ENCODE measurements at regions not wholly inside any gene's neighbourhood (a gene's known extent, or its start where the extent isn't known, plus 50 kb on each side); places are given as distances from the start of the nearest gene placed in this dataset.

DNA sequence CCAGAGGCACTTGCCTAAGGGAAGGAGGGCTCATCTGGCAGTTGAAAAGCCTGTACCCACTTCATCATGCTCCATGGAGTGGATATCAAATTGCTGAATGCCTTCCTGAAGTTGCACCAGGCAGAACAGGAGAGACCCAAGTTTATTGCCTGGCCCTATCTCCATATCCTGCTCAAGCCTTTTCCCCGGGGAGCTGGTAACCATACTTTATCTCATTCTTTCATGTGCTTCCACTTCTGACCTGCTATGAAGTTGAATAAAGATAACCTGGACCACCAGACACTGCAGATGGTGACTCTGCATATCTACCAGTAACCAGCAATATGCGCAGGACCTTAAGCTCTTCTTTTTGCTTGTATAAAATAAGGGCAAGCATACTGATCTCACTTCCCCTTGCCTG is 1397.5 kb upstream of the CDH6 start:
- Histone ChIP-seq H3K4me3 (ENCODE audit: low read depth in 1 of 3, low read length in 3 of 3) (no peak overlapping the region), H3K27ac (ENCODE audit: low read depth in 1 of 3, low read length in 2 of 3) (no peak overlapping the region), H3K9me3 (ENCODE audit: control insufficient read depth in 2 of 2, insufficient read depth in 1 of 2, low read depth in 1 of 2, low read length in 1 of 2) (no peaks in the 10 kb centered on the region), H3K4me1 (ENCODE audit: control insufficient read depth in 3 of 3, insufficient read depth in 2 of 3, low read depth in 1 of 3, low read length in 2 of 3) (no peaks in the 10 kb centered on the region), H3K27me3 (ENCODE audit: control insufficient read depth in 3 of 3, insufficient read depth in 3 of 3, low read length in 3 of 3) (no peaks in the 10 kb centered on the region), H3K36me3 (ENCODE audit: control insufficient read depth in 3 of 3, insufficient read depth in 2 of 3, low read depth in 1 of 3, low read length in 3 of 3) (no peaks in the 10 kb centered on the region)
- FAIRE-seq, result no peak
- 48 to 68% (median 57%) methylated on average over 2 of the region's 2 CpGs for WGBS, 3 donors
- no peak for DNase-seq

DNA sequence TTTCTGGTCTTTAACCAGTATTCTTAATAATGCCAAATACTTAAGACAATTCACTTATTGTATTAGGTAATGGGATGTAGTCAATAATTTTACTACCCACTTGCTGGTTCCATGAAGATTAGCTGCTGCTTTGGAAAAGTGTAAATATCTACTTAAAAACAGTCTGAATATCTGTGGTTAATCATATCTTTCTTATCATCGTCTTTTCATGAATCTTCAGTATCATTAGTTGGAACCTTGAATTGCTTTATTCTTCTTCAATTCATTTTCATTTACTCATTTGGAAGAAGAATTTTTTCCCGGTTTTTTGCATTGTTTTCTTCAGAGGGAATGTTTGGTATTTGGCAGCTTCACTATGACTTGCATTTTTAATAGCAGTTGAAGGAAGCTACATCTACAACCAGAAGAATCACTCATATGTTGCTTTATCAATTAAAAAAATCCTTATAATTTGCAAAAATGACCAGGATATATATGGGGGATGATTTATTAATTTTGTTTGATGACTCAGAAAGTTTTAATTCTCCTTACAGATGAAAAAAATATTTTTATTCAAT is 1398.3 kb upstream of the CDH6 start:
- H3K27me3 ChIP-seq (ENCODE audit: control insufficient read depth in 3 of 3, insufficient read depth in 3 of 3, low read length in 3 of 3), result no peaks in the 10 kb centered on the region
- WGBS, 3 donors, result 67 to 80% (median 79%) methylated on average over 2 of the region's 2 CpGs
- no peak for FAIRE-seq
- no peak overlapping the region for H3K27ac ChIP-seq (ENCODE audit: low read depth in 1 of 3, low read length in 2 of 3)
- H3K9me3 ChIP-seq (ENCODE audit: control insufficient read depth in 2 of 2, insufficient read depth in 1 of 2, low read depth in 1 of 2, low read length in 1 of 2), result no peaks in the 10 kb centered on the region
- no peaks in the 10 kb centered on the region for H3K36me3 ChIP-seq (ENCODE audit: control insufficient read depth in 3 of 3, insufficient read depth in 2 of 3, low read depth in 1 of 3, low read length in 3 of 3)
- H3K4me3 ChIP-seq (ENCODE audit: low read depth in 1 of 3, low read length in 3 of 3), result no peak overlapping the region
- H3K4me1 ChIP-seq (ENCODE audit: control insufficient read depth in 3 of 3, insufficient read depth in 2 of 3, low read depth in 1 of 3, low read length in 2 of 3), result no peaks in the 10 kb centered on the region
- DNase-seq, result no peak

DNA sequence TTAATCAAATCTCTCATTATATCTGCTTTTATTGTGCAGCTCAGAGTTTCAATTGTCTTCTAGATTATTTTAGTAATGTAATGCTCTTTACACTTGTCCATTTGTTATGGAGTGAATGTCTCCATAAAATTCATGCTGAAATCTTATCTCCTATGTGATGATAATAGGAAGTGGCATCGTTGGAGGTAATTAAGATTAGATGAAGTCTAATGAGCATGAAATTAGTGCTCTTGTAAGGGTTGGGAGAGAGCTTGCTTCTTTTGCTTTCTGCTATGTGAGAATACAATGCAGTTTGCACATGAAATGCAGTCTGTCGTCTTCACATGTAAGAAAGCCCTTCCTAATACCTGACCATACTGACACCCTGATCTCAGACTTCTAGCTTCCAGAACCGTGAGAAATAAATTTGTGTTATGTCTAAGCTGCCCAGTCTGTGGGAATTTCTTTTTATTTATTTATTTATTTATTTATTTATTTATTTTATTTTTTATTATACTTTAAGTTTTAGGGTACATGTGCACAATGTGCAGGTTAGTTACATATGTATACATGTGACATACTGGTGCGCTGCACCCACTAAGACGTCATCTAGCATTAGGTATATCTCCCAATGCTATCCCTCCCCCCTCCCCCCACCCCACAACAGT is 1399.2 kb upstream of the CDH6 start:
- no peaks in the 10 kb centered on the region for H3K9me3 ChIP-seq (ENCODE audit: control insufficient read depth in 2 of 2, insufficient read depth in 1 of 2, low read depth in 1 of 2, low read length in 1 of 2)
- H3K4me3 ChIP-seq (ENCODE audit: low read depth in 1 of 3, low read length in 3 of 3), result no peak overlapping the region
- DNase-seq (no peak), FAIRE-seq (no peak)
- H3K4me1 ChIP-seq (ENCODE audit: control insufficient read depth in 3 of 3, insufficient read depth in 2 of 3, low read depth in 1 of 3, low read length in 2 of 3), result no peaks in the 10 kb centered on the region
- H3K36me3 ChIP-seq (ENCODE audit: control insufficient read depth in 3 of 3, insufficient read depth in 2 of 3, low read depth in 1 of 3, low read length in 3 of 3), result no peaks in the 10 kb centered on the region
- no peaks in the 10 kb centered on the region for H3K27me3 ChIP-seq (ENCODE audit: control insufficient read depth in 3 of 3, insufficient read depth in 3 of 3, low read length in 3 of 3)
- H3K27ac ChIP-seq (ENCODE audit: low read depth in 1 of 3, low read length in 2 of 3), result no peak overlapping the region
- WGBS, 3 donors, result 56 to 73% (median 57%) methylated on average over 5 of the region's 5 CpGs

DNA sequence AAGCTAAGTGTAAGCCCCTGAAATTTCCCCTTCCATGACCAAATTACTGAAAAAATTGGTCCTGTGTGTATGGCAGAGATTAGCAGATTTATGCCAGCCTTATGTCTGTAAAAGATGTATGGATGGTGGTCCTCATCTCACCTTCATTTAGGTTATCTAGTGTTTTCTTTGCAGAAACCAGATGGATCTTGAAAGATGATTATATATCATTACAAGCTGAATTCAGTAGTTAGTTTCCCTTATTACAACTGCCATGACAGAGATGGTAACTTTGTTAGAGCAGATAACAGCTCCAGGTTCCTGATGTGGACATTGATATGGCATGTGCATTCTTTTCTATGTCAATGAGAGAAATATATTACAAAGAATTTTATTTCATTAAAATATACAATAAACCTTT is 1403.2 kb upstream of the CDH6 start:
- FAIRE-seq, result no peak

DNA sequence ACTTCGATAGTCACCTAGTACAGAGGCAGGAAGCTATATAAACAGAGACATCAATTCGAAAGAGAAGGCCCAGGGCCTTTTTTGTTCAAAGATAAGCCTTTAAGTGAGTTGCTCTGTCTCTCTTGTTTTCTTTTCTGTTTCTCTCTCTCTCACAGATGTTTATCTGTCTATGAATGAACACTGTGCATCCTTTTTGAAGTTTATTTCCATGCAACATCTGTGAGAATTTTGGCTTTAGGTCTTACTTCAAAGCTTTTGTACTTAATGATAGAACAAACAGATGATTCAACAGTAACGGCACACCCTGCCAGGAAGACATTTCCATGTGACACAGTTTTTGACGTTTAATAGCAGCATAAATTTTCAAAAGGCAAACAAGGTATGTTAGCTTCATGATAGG is 1413.1 kb upstream of the CDH6 start:
- 30 to 48% (median 38%) methylated on average over 4 of the region's 4 CpGs for WGBS, 3 donors
- no peak for FAIRE-seq
- H3K4me3 ChIP-seq (ENCODE audit: low read depth in 1 of 3, low read length in 3 of 3), result no peak overlapping the region

More for the DNA sequence above, 1403.2 kb upstream of the CDH6 start:
- no peaks in the 10 kb centered on the region for H3K27me3 ChIP-seq (ENCODE audit: control insufficient read depth in 3 of 3, insufficient read depth in 3 of 3, low read length in 3 of 3)
- H3K4me3 ChIP-seq (ENCODE audit: low read depth in 1 of 3, low read length in 3 of 3), result no peak overlapping the region
- no peak for DNase-seq
- no peaks in the 10 kb centered on the region for H3K4me1 ChIP-seq (ENCODE audit: control insufficient read depth in 3 of 3, insufficient read depth in 2 of 3, low read depth in 1 of 3, low read length in 2 of 3)
- H3K36me3 ChIP-seq (ENCODE audit: control insufficient read depth in 3 of 3, insufficient read depth in 2 of 3, low read depth in 1 of 3, low read length in 3 of 3), result no peaks in the 10 kb centered on the region
- H3K27ac ChIP-seq (ENCODE audit: low read depth in 1 of 3, low read length in 2 of 3), result no peak overlapping the region
- H3K9me3 ChIP-seq (ENCODE audit: control insufficient read depth in 2 of 2, insufficient read depth in 1 of 2, low read depth in 1 of 2, low read length in 1 of 2), result no peaks in the 10 kb centered on the region

DNA sequence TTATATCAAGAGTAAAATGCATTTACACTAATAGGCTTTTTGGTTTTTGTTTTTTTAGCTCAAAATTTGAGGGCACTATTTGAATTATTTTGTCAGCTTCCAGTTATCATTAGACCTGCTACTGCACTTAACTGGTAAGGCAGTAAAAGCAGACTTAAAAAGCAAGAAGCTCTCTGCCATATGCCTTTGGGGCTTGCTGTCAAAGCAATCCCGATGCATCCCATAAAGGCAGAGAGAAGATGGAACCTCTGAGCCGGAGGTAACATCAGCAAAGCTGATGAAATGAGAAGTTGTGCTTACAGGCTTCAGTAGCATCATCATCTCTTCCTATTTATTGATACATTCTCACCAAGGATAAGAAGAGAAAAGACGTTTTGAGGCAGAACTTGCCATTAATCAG is 1414.3 kb upstream of the CDH6 start:
- H3K27me3 ChIP-seq (ENCODE audit: control insufficient read depth in 3 of 3, insufficient read depth in 3 of 3, low read length in 3 of 3), result no peaks in the 10 kb centered on the region
- 61 to 68% (median 62%) methylated on average over 3 of the region's 3 CpGs for WGBS, 3 donors
- no peak overlapping the region for H3K4me3 ChIP-seq (ENCODE audit: low read depth in 1 of 3, low read length in 3 of 3)
- no peaks in the 10 kb centered on the region for H3K9me3 ChIP-seq (ENCODE audit: control insufficient read depth in 2 of 2, insufficient read depth in 1 of 2, low read depth in 1 of 2, low read length in 1 of 2)
- DNase-seq (no peak), FAIRE-seq (no peak)
- H3K36me3 ChIP-seq (ENCODE audit: control insufficient read depth in 3 of 3, insufficient read depth in 2 of 3, low read depth in 1 of 3, low read length in 3 of 3), result no peaks in the 10 kb centered on the region
- H3K4me1 ChIP-seq (ENCODE audit: control insufficient read depth in 3 of 3, insufficient read depth in 2 of 3, low read depth in 1 of 3, low read length in 2 of 3), result no peaks in the 10 kb centered on the region
- H3K27ac ChIP-seq (ENCODE audit: low read depth in 1 of 3, low read length in 2 of 3), result no peak overlapping the region

More for the DNA sequence above, 1413.1 kb upstream of the CDH6 start:
- H3K36me3 ChIP-seq (ENCODE audit: control insufficient read depth in 3 of 3, insufficient read depth in 2 of 3, low read depth in 1 of 3, low read length in 3 of 3), result no peaks in the 10 kb centered on the region
- H3K27me3 ChIP-seq (ENCODE audit: control insufficient read depth in 3 of 3, insufficient read depth in 3 of 3, low read length in 3 of 3), result no peaks in the 10 kb centered on the region
- H3K9me3 ChIP-seq (ENCODE audit: control insufficient read depth in 2 of 2, insufficient read depth in 1 of 2, low read depth in 1 of 2, low read length in 1 of 2), result no peaks in the 10 kb centered on the region
- no peaks in the 10 kb centered on the region for H3K4me1 ChIP-seq (ENCODE audit: control insufficient read depth in 3 of 3, insufficient read depth in 2 of 3, low read depth in 1 of 3, low read length in 2 of 3)
- no peak for DNase-seq
- no peak overlapping the region for H3K27ac ChIP-seq (ENCODE audit: low read depth in 1 of 3, low read length in 2 of 3)

DNA sequence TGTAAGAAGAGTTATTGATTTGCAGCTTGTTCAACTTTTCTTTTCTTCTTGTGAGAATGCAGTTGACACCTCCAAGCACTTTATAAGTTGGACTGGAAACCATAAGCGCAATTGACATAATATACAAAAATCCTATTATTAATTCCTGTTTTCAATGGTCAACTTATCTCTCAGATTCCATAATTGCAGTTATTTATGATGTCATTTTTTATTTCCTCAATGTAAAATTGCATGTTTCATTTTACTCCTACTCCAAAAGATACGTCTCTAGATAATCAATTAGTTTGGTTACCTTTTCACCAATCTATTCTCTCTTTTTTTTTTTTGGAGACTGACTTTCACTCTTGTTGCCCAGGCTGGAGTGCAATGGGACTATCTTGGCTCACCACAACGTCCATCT is 1416.1 kb upstream of the CDH6 start:
- FAIRE-seq (no peak), DNase-seq (no peak)
- no peak overlapping the region for H3K27ac ChIP-seq (ENCODE audit: low read depth in 1 of 3, low read length in 2 of 3)
- no peak overlapping the region for H3K4me3 ChIP-seq (ENCODE audit: low read depth in 1 of 3, low read length in 3 of 3)
- H3K36me3 ChIP-seq (ENCODE audit: control insufficient read depth in 3 of 3, insufficient read depth in 2 of 3, low read depth in 1 of 3, low read length in 3 of 3), result no peaks in the 10 kb centered on the region
- no peaks in the 10 kb centered on the region for H3K4me1 ChIP-seq (ENCODE audit: control insufficient read depth in 3 of 3, insufficient read depth in 2 of 3, low read depth in 1 of 3, low read length in 2 of 3)
- no peaks in the 10 kb centered on the region for H3K9me3 ChIP-seq (ENCODE audit: control insufficient read depth in 2 of 2, insufficient read depth in 1 of 2, low read depth in 1 of 2, low read length in 1 of 2)
- 77 to 81% (median 77%) methylated on average over 3 of the region's 3 CpGs for WGBS, 3 donors
- no peaks in the 10 kb centered on the region for H3K27me3 ChIP-seq (ENCODE audit: control insufficient read depth in 3 of 3, insufficient read depth in 3 of 3, low read length in 3 of 3)

DNA sequence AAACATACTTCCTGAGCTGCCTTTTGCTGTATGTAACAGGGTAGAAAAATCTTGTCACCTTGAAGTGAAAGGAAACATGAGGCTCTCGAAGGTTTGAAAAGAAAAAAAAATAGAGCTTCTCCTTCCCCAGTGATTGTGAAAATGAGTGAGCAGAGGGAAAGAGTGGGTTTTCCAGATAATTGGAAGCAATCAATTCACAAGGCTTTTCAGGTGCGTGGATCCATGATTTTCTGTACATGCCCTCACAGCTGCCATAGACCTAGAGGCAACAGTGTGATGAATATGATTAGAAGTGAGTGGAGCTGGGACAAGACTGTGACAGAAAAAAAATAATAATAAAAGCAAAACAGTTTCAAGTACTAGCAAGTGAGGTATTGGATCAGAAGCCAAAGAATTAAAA is 1422.5 kb upstream of the CDH6 start:
- H3K27me3 ChIP-seq (ENCODE audit: control insufficient read depth in 3 of 3, insufficient read depth in 3 of 3, low read length in 3 of 3), result no peaks in the 10 kb centered on the region
- no peaks in the 10 kb centered on the region for H3K36me3 ChIP-seq (ENCODE audit: control insufficient read depth in 3 of 3, insufficient read depth in 2 of 3, low read depth in 1 of 3, low read length in 3 of 3)
- H3K4me1 ChIP-seq (ENCODE audit: control insufficient read depth in 3 of 3, insufficient read depth in 2 of 3, low read depth in 1 of 3, low read length in 2 of 3), result no peaks in the 10 kb centered on the region
- FAIRE-seq, result no peak
- H3K9me3 ChIP-seq (ENCODE audit: control insufficient read depth in 2 of 2, insufficient read depth in 1 of 2, low read depth in 1 of 2, low read length in 1 of 2), result no peaks in the 10 kb centered on the region
- no peak overlapping the region for H3K27ac ChIP-seq (ENCODE audit: low read depth in 1 of 3, low read length in 2 of 3)
- DNase-seq, result no peak
- 50 to 62% (median 51%) methylated on average over 2 of the region's 2 CpGs for WGBS, 3 donors
- H3K4me3 ChIP-seq (ENCODE audit: low read depth in 1 of 3, low read length in 3 of 3), result no peak overlapping the region

DNA sequence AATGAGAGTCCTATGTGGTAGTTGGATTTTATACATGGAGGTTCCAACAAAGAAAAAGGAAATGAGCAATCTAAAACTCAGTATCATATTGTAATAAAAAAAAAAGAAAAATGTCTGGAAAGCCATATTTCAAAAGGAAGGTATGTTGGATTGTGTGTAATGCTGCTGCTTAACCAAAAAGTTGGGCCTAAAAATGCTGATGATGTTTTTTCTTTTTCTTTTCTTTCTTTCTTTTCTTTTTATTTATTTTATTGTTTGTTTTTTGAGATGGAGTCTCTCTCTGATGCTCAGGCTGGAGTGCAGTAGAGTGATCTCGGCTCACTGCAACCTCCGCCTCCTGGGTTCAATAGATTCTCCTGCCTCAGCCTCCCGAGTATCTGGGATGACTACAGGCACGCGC is 1424.0 kb upstream of the CDH6 start:
- Histone ChIP-seq H3K4me3 (ENCODE audit: low read depth in 1 of 3, low read length in 3 of 3) (no peak overlapping the region), H3K4me1 (ENCODE audit: control insufficient read depth in 3 of 3, insufficient read depth in 2 of 3, low read depth in 1 of 3, low read length in 2 of 3) (no peaks in the 10 kb centered on the region), H3K27ac (ENCODE audit: low read depth in 1 of 3, low read length in 2 of 3) (no peak overlapping the region), H3K9me3 (ENCODE audit: control insufficient read depth in 2 of 2, insufficient read depth in 1 of 2, low read depth in 1 of 2, low read length in 1 of 2) (no peaks in the 10 kb centered on the region), H3K27me3 (ENCODE audit: control insufficient read depth in 3 of 3, insufficient read depth in 3 of 3, low read length in 3 of 3) (no peaks in the 10 kb centered on the region), H3K36me3 (ENCODE audit: control insufficient read depth in 3 of 3, insufficient read depth in 2 of 3, low read depth in 1 of 3, low read length in 3 of 3) (no peaks in the 10 kb centered on the region)
- 91 to 93% (median 92%) methylated on average over 5 of the region's 5 CpGs for WGBS, 3 donors
- FAIRE-seq, result no peak
- no peak for DNase-seq

All from small intestine (tissue), 7 donors.